ENCODE measurements at regions not wholly inside any gene's neighbourhood (a gene's known extent, or its start where the extent isn't known, plus 50 kb on each side); places are given as distances from the start of the nearest gene placed in this dataset.

DNA sequence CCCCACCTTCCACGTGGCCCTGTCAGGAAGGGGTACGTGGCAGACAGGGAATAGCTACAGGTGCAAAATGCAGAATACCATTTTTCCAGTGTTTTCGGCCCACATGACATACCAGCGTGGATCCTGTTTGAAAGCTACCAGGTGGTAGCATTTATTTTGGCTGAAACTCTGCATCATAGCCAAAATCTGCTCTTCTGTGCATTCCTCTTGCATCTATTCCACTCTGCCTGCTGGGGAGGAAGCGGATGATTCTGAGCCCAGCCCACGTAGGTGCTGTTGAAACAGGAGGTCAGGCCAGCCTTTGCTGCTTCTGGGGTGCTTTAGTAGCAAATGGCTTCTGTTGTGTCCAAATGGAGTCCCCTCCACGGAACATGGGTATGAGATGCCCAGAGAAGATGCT lies 670.9 kb upstream of the EEF2KMT start:
- BruUV-seq (replicated peaks): no TSS peak

More for the DNA sequence above, 670.9 kb upstream of the EEF2KMT start:
- Histone ChIP-seq H3K27ac (ENCODE audit: low read depth, low read length) (no peak overlapping the region), H3K36me3 (ENCODE audit: control insufficient read depth in 1 of 2, insufficient read depth in 2 of 2, low read length in 2 of 2) (no peaks in the 10 kb centered on the region), H3K4me3 (replicated peaks in 1 of 2; ENCODE audit: low read depth in 1 of 2, low read length in 2 of 2) (no peak overlapping the region), H2AFZ (ENCODE audit: low read depth, low read length, poor library complexity, severe bottlenecking) (no peak overlapping the region), H3K9me3 (ENCODE audit: control insufficient read depth in 1 of 2, insufficient read depth in 1 of 2, low read depth in 1 of 2, low read length in 2 of 2) (no peaks in the 10 kb centered on the region; a peak in 1 of 4 replicates), H3K4me1 (ENCODE audit: control insufficient read depth in 1 of 2, insufficient read depth in 2 of 2, low read length in 2 of 2) (no peaks in the 10 kb centered on the region), H3K9ac (ENCODE audit: low read length) (no peak overlapping the region), H3K9me2 (ENCODE audit: insufficient read depth) (no peaks in the 10 kb centered on the region), H3K27me3 (ENCODE audit: insufficient read depth, low read length) (no peaks in the 10 kb centered on the region), H3K79me2 (ENCODE audit: insufficient read depth, low read length) (no peaks in the 10 kb centered on the region), H4K20me1 (ENCODE audit: insufficient read depth) (no peaks in the 10 kb centered on the region), H3K4me2 (ENCODE audit: low read length) (no peak overlapping the region)
- DNase-seq (ENCODE audit: low read depth, low spot score): no peak
- POLR2A ChIA-PET: no interaction called here
- RAD21 ChIA-PET (ENCODE audit: low non-redundant PET in 1 of 2, low total read pairs in 2 of 2, uncharacterized antibody in 2 of 2, unreplicated experiment in 2 of 2): no interaction called here
- no peak for ATAC-seq
- intact Hi-C loops (cut with micrococcal nuclease): no loop called here
- CTCF ChIA-PET: no interaction called here
- TF ChIP-seq, protein P1, sequence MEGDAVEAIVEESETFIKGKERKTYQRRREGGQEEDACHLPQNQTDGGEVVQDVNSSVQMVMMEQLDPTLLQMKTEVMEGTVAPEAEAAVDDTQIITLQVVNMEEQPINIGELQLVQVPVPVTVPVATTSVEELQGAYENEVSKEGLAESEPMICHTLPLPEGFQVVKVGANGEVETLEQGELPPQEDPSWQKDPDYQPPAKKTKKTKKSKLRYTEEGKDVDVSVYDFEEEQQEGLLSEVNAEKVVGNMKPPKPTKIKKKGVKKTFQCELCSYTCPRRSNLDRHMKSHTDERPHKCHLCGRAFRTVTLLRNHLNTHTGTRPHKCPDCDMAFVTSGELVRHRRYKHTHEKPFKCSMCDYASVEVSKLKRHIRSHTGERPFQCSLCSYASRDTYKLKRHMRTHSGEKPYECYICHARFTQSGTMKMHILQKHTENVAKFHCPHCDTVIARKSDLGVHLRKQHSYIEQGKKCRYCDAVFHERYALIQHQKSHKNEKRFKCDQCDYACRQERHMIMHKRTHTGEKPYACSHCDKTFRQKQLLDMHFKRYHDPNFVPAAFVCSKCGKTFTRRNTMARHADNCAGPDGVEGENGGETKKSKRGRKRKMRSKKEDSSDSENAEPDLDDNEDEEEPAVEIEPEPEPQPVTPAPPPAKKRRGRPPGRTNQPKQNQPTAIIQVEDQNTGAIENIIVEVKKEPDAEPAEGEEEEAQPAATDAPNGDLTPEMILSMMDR (IDR thresholded peaks at IDR 0.05 in 2 of 3, conservative IDR thresholded peaks at IDR 0.05 in 1 of 3; ENCODE audit: borderline replicate concordance in 1 of 3, insufficient read depth in 1 of 3, low read depth in 2 of 3, low read length in 2 of 3): no peak
- TF ChIP-seq FOSL1 (IDR thresholded peaks at IDR 0.05; ENCODE audit: low read depth) (no peak), EGR1 (IDR thresholded peaks at IDR 0.05; ENCODE audit: low read depth) (no peak), SIN3A (IDR thresholded peaks at IDR 0.05; ENCODE audit: low read depth) (no peak)
- TF ChIP-seq, protein P2, sequence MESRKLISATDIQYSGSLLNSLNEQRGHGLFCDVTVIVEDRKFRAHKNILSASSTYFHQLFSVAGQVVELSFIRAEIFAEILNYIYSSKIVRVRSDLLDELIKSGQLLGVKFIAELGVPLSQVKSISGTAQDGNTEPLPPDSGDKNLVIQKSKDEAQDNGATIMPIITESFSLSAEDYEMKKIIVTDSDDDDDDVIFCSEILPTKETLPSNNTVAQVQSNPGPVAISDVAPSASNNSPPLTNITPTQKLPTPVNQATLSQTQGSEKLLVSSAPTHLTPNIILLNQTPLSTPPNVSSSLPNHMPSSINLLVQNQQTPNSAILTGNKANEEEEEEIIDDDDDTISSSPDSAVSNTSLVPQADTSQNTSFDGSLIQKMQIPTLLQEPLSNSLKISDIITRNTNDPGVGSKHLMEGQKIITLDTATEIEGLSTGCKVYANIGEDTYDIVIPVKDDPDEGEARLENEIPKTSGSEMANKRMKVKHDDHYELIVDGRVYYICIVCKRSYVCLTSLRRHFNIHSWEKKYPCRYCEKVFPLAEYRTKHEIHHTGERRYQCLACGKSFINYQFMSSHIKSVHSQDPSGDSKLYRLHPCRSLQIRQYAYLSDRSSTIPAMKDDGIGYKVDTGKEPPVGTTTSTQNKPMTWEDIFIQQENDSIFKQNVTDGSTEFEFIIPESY (IDR thresholded peaks at IDR 0.05; ENCODE audit: extremely low read depth, insufficient replicate concordance, low read length): no peak
